Central memory CD8-positive, alpha-beta T cell (primary cell): ENCODE measurements at regions not wholly inside any gene's neighbourhood (a gene's known extent, or its start where the extent isn't known, plus 50 kb on each side); places are given as distances from the start of the nearest gene placed in this dataset.

Source experiments
- ATAC-seq: fragments of 150-1000 bp; cut with Tn5 transposase; replicated peaks from 2 replicates; pipeline ENCODE4 v1.10.0; 2022; ENCODE audit warnings: mild to moderate bottlenecking, moderate FRiP score, moderate number of reproducible peaks; ENCODE audit not compliant: poor library complexity, severe bottlenecking; ENCODE audit errors: extremely low read depth
- DNase-seq, 2 donors: peaks; one replicate each; pipeline ENCODE4 v3.0.0; 2021; ENCODE audit warnings: low spot score in 2 of 2
- H3K27ac Mint-ChIP-seq: one replicate; pipeline ENCODE4 v1.8.0; 2022; ENCODE audit warnings: low read depth, mild to moderate bottlenecking, moderate library complexity, mixed read lengths
- H3K27me3 Mint-ChIP-seq: one replicate; pipeline ENCODE4 v1.8.0; 2022; ENCODE audit warnings: mixed read lengths
- H3K36me3 Mint-ChIP-seq: one replicate; pipeline ENCODE4 v1.8.0; 2022; ENCODE audit warnings: mild to moderate bottlenecking, moderate library complexity, mixed read lengths; ENCODE audit not compliant: insufficient read depth
- H3K4me1 Mint-ChIP-seq: one replicate; pipeline ENCODE4 v1.8.0; 2022; ENCODE audit warnings: mixed read lengths
- H3K4me3 Mint-ChIP-seq: one replicate; pipeline ENCODE4 v1.8.0; 2022; ENCODE audit warnings: mild to moderate bottlenecking, moderate library complexity, mixed read lengths
- H3K9me3 Mint-ChIP-seq: one replicate; pipeline ENCODE4 v1.8.0; 2022; ENCODE audit warnings: mixed read lengths

GRCh38 chr3:43917361-43917760, 226.6 kb downstream of the ABHD5 start:
- Mint-ChIP-seq H3K36me3 (peaks cover 2% of the 10 kb centered on the region), H3K27ac (no peak overlapping the region), H3K27me3 (peaks cover 58% of the 10 kb centered on the region), H3K4me1 (no peaks in the 10 kb centered on the region), H3K9me3 (no peaks in the 10 kb centered on the region), H3K4me3 (no peak overlapping the region)
- ATAC-seq (no peak), DNase-seq (no peak)

- Mint-ChIP-seq H3K4me3 (no peak overlapping the region), H3K27ac (no peak overlapping the region), H3K4me1 (peaks cover 9% of the 10 kb centered on the region), H3K27me3 (peaks cover 75% of the 10 kb centered on the region), H3K36me3 (no peaks in the 10 kb centered on the region), H3K9me3 (no peaks in the 10 kb centered on the region)
- ATAC-seq (no peak), DNase-seq (no peak)
Measured at GRCh38 chr3:43919029-43919428, 228.3 kb downstream of the ABHD5 start.

GRCh38 chr3:43921056-43921648, 230.4 kb downstream of the ABHD5 start:
- H3K36me3 Mint-ChIP-seq, result no peaks in the 10 kb centered on the region
- H3K4me3 Mint-ChIP-seq, result no peak overlapping the region
- no peaks in the 10 kb centered on the region for H3K9me3 Mint-ChIP-seq
- peaks cover 71% of the 10 kb centered on the region for H3K27me3 Mint-ChIP-seq
- no peak for DNase-seq
- no peak for ATAC-seq
- H3K27ac Mint-ChIP-seq, result no peak overlapping the region
- H3K4me1 Mint-ChIP-seq, result peaks cover 9% of the 10 kb centered on the region

GRCh38 chr3:43922374-43922773, 231.6 kb downstream of the ABHD5 start:
- Mint-ChIP-seq H3K36me3 (no peaks in the 10 kb centered on the region), H3K4me3 (no peak overlapping the region), H3K4me1 (peaks cover 9% of the 10 kb centered on the region), H3K27ac (no peak overlapping the region), H3K27me3 (peaks cover 70% of the 10 kb centered on the region), H3K9me3 (no peaks in the 10 kb centered on the region)
- ATAC-seq (no peak), DNase-seq (no peak)

GRCh38 chr3:43923104-43923882, 232.6 kb downstream of the ABHD5 start:
- ATAC-seq (no peak), DNase-seq (no peak)
- Mint-ChIP-seq H3K4me3 (no peak overlapping the region), H3K4me1 (peaks cover 9% of the 10 kb centered on the region), H3K9me3 (no peaks in the 10 kb centered on the region), H3K27ac (no peak overlapping the region), H3K36me3 (no peaks in the 10 kb centered on the region), H3K27me3 (peaks cover 69% of the 10 kb centered on the region)

- Mint-ChIP-seq H3K9me3 (no peaks in the 10 kb centered on the region), H3K27ac (no peak overlapping the region), H3K36me3 (no peaks in the 10 kb centered on the region), H3K4me1 (peaks cover 9% of the 10 kb centered on the region), H3K4me3 (no peak overlapping the region), H3K27me3 (peaks cover 61% of the 10 kb centered on the region)
- no peak for ATAC-seq
- no peak for DNase-seq
Measured at GRCh38 chr3:43926055-43926454, 235.3 kb downstream of the ABHD5 start.

- Mint-ChIP-seq H3K4me3 (no peak overlapping the region), H3K27me3 (peaks cover 29% of the 10 kb centered on the region), H3K4me1 (no peaks in the 10 kb centered on the region), H3K27ac (no peak overlapping the region), H3K9me3 (no peaks in the 10 kb centered on the region), H3K36me3 (no peaks in the 10 kb centered on the region)
- no peak for ATAC-seq
- DNase-seq, result no peak
Measured at GRCh38 chr3:43932921-43933320, 242.2 kb downstream of the ABHD5 start.

GRCh38 chr3:43948013-43948412, 257.3 kb downstream of the ABHD5 start:
- Mint-ChIP-seq H3K4me1 (no peaks in the 10 kb centered on the region), H3K27ac (no peak overlapping the region), H3K9me3 (no peaks in the 10 kb centered on the region), H3K36me3 (no peaks in the 10 kb centered on the region), H3K27me3 (peaks cover 58% of the 10 kb centered on the region), H3K4me3 (no peak overlapping the region)
- DNase-seq (no peak), ATAC-seq (no peak)

GRCh38 chr3:43949594-43949993, 258.9 kb downstream of the ABHD5 start:
- ATAC-seq, result no peak
- H3K27me3 Mint-ChIP-seq, result peaks cover 50% of the 10 kb centered on the region

GRCh38 chr3:43950775-43951174, 260.0 kb downstream of the ABHD5 start:
- ATAC-seq (no peak), DNase-seq (no peak)
- Mint-ChIP-seq H3K36me3 (no peaks in the 10 kb centered on the region), H3K4me3 (no peak overlapping the region), H3K27me3 (peaks cover 46% of the 10 kb centered on the region), H3K9me3 (no peaks in the 10 kb centered on the region), H3K27ac (no peak overlapping the region), H3K4me1 (no peaks in the 10 kb centered on the region)

More at GRCh38 chr3:43949594-43949993, 258.9 kb downstream of the ABHD5 start:
- no peak overlapping the region for H3K4me3 Mint-ChIP-seq
- H3K4me1 Mint-ChIP-seq, result no peaks in the 10 kb centered on the region
- no peak for DNase-seq
- H3K36me3 Mint-ChIP-seq, result no peaks in the 10 kb centered on the region
- H3K9me3 Mint-ChIP-seq, result no peaks in the 10 kb centered on the region
- no peak overlapping the region for H3K27ac Mint-ChIP-seq

GRCh38 chr3:43951813-43952212, 261.1 kb downstream of the ABHD5 start:
- ATAC-seq, result no peak
- Mint-ChIP-seq H3K4me3 (no peak overlapping the region), H3K36me3 (no peaks in the 10 kb centered on the region), H3K27ac (no peak overlapping the region), H3K9me3 (no peaks in the 10 kb centered on the region), H3K27me3 (peaks cover 45% of the 10 kb centered on the region), H3K4me1 (no peaks in the 10 kb centered on the region)
- no peak for DNase-seq

- DNase-seq (no peak), ATAC-seq (no peak)
- H3K4me1 Mint-ChIP-seq, result no peaks in the 10 kb centered on the region
- H3K4me3 Mint-ChIP-seq, result no peak overlapping the region
- peaks cover 39% of the 10 kb centered on the region for H3K27me3 Mint-ChIP-seq
- no peak overlapping the region for H3K27ac Mint-ChIP-seq
- no peaks in the 10 kb centered on the region for H3K36me3 Mint-ChIP-seq
- no peaks in the 10 kb centered on the region for H3K9me3 Mint-ChIP-seq
Measured at GRCh38 chr3:43953380-43953779, 262.6 kb downstream of the ABHD5 start.
